Ovary (tissue), 3 donors: ENCODE measurements at regions not wholly inside any gene's neighbourhood (a gene's known extent, or its start where the extent isn't known, plus 50 kb on each side); places are given as distances from the start of the nearest gene placed in this dataset.
"Not testable (repeated sequence)": the region's sequence is repeated elsewhere in the genome, so short reads cannot be mapped to it uniquely, and the experiment has no call there.

Experiments used
- CTCF ChIP-seq, 3 donors: fragments of 450-650 bp in 2 of 3; fragments of 200-600 bp in 1 of 3; IDR thresholded peaks; one replicate each; pipeline versions ENCODE4 v1.5.1 to v1.8.0; 2016 to 2022; ENCODE audit warnings: antibody characterized with exemption in 3 of 3, mild to moderate bottlenecking in 1 of 3
- EP300 ChIP-seq: sonication (generic); formaldehyde crosslinking; IDR thresholded peaks from one replicate; pipeline ENCODE4 v1.6.1; 2017; ENCODE audit warnings: antibody characterized with exemption
- POLR2A ChIP-seq: fragments of 450-650 bp; IDR thresholded peaks from one replicate; pipeline ENCODE4 v1.6.1; 2017; ENCODE audit warnings: antibody characterized with exemption, mild to moderate bottlenecking, moderate library complexity
- donor health status: DM: no; HTN: no; CAD: no.

GRCh38 chr7:149600669-149601330 lies 103.2 kb upstream of the ZNF746 start:
- not testable (repeated sequence) for TF ChIP-seq CTCF (IDR thresholded peaks at IDR 0.05); POLR2A; EP300
